Activated T-cell treated with anti-CD3 and anti-CD28 coated beads, Interleukin-2, amount 50 U/mL, for 1 hour (primary cell): ENCODE measurements at regions not wholly inside any gene's neighbourhood (a gene's known extent, or its start where the extent isn't known, plus 50 kb on each side); places are given as distances from the start of the nearest gene placed in this dataset.

Experiments used
- DNase-seq: peaks from one replicate; pipeline ENCODE4 v3.0.0-alpha.2; 2020

GRCh38 chr12:93043192-93043876 lies 114.2 kb upstream of the EEA1 start:
- no peak for DNase-seq

GRCh38 chr12:93043877-93044209 lies 114.7 kb upstream of the EEA1 start:
- DNase-seq = no peak

- no peak for DNase-seq
Observed at GRCh38 chr12:93047118-93047517, 118.0 kb upstream of the EEA1 start.

GRCh38 chr12:93048656-93049055 lies 119.6 kb upstream of the EEA1 start:
- DNase-seq = no peak

- no peak for DNase-seq
Observed at GRCh38 chr12:93050026-93050747, 121.1 kb upstream of the EEA1 start.

- no peak for DNase-seq
Observed at GRCh38 chr12:93050748-93051081, 121.6 kb upstream of the EEA1 start.

GRCh38 chr12:93054021-93054420 lies 124.9 kb upstream of the EEA1 start:
- no peak for DNase-seq

GRCh38 chr12:93055221-93055620 lies 126.1 kb upstream of the EEA1 start:
- no peak for DNase-seq

GRCh38 chr12:93056971-93057535 lies 128.0 kb upstream of the EEA1 start:
- no peak for DNase-seq

GRCh38 chr12:93058280-93058679 lies 129.2 kb upstream of the EEA1 start:
- no peak for DNase-seq

GRCh38 chr12:93059288-93059687 lies 130.2 kb upstream of the EEA1 start:
- no peak for DNase-seq

- DNase-seq = no peak
Observed at GRCh38 chr12:93059925-93060665, 131.0 kb upstream of the EEA1 start.

GRCh38 chr12:93060666-93061472 lies 131.8 kb upstream of the EEA1 start:
- no peak for DNase-seq

- no peak for DNase-seq
Observed at GRCh38 chr12:93061473-93062419, 132.7 kb upstream of the EEA1 start.

- no peak for DNase-seq
Observed at GRCh38 chr12:93065896-93066295, 136.8 kb upstream of the EEA1 start.

GRCh38 chr12:93072340-93072739 lies 143.2 kb upstream of the EEA1 start:
- DNase-seq = no peak

- no peak for DNase-seq
Observed at GRCh38 chr12:93073324-93073723, 144.2 kb upstream of the EEA1 start.

- DNase-seq = no peak
Observed at GRCh38 chr12:93078059-93078458, 149.0 kb upstream of the EEA1 start.

GRCh38 chr12:93078577-93078976 lies 149.5 kb upstream of the EEA1 start:
- DNase-seq = no peak

GRCh38 chr12:93079271-93079670 lies 150.2 kb upstream of the EEA1 start:
- DNase-seq = no peak

- no peak for DNase-seq
Observed at GRCh38 chr12:93079976-93080375, 150.9 kb upstream of the EEA1 start.

- no peak for DNase-seq
Observed at GRCh38 chr12:93080452-93080851, 151.4 kb upstream of the EEA1 start.
